ENCODE measurements at regions not wholly inside any gene's neighbourhood (a gene's known extent, or its start where the extent isn't known, plus 50 kb on each side); places are given as distances from the start of the nearest gene placed in this dataset.

- no peak for DNase-seq
Observed at GRCh38 chr2:234438305-234438977, 58.4 kb downstream of the ARL4C start.

- DNase-seq = no peak
Observed at GRCh38 chr2:234437642-234438304, 59.1 kb downstream of the ARL4C start.

- no peak for DNase-seq
Observed at GRCh38 chr2:234436482-234436837, 60.4 kb downstream of the ARL4C start.

- no peak for DNase-seq
Observed at GRCh38 chr2:234435836-234436481, 60.9 kb downstream of the ARL4C start.

- DNase-seq = no peak
Observed at GRCh38 chr2:234433201-234433600, 63.7 kb downstream of the ARL4C start.

- DNase-seq = no peak
Observed at GRCh38 chr2:234430871-234431270, 66.0 kb downstream of the ARL4C start.

- DNase-seq = no peak
Observed at GRCh38 chr2:234429265-234429664, 67.6 kb downstream of the ARL4C start.

GRCh38 chr2:234427081-234428061, 69.5 kb downstream of the ARL4C start:
- DNase-seq = peak; percentile 45

GRCh38 chr2:234426616-234427015, 70.3 kb downstream of the ARL4C start:
- peak; percentile 29 for DNase-seq

- peak; percentile 86 for DNase-seq
Observed at GRCh38 chr2:234425639-234426603, 71.0 kb downstream of the ARL4C start.

- DNase-seq = peak; percentile 37
Observed at GRCh38 chr2:234423884-234424283, 73.0 kb downstream of the ARL4C start.

GRCh38 chr2:234422981-234423431, 73.9 kb downstream of the ARL4C start:
- peak; percentile 79 for DNase-seq

- peak; percentile 33 for DNase-seq
Observed at GRCh38 chr2:234422273-234422732, 74.6 kb downstream of the ARL4C start.

- peak; percentile 38 for DNase-seq
Observed at GRCh38 chr2:234420408-234420807, 76.5 kb downstream of the ARL4C start.

- DNase-seq = no peak
Observed at GRCh38 chr2:234419726-234420125, 77.2 kb downstream of the ARL4C start.

- no peak for DNase-seq
Observed at GRCh38 chr2:234415706-234416105, 81.2 kb downstream of the ARL4C start.

- no peak for DNase-seq
Observed at GRCh38 chr2:234414596-234414995, 82.3 kb downstream of the ARL4C start.

GRCh38 chr2:234412726-234413125, 84.2 kb downstream of the ARL4C start:
- no peak for DNase-seq

- no peak for DNase-seq
Observed at GRCh38 chr2:234411793-234412192, 85.1 kb downstream of the ARL4C start.

- DNase-seq = no peak
Observed at GRCh38 chr2:234410526-234410925, 86.4 kb downstream of the ARL4C start.

GRCh38 chr2:234409590-234409989, 87.3 kb downstream of the ARL4C start:
- no peak for DNase-seq

- no peak for DNase-seq
Observed at GRCh38 chr2:234406085-234406484, 90.8 kb downstream of the ARL4C start.

Measured in CD4-positive, alpha-beta T cell treated with Interleukin-12 subunit alpha and Interleukin-12 subunit beta, for 1 hour (primary cell).